Type B pancreatic cell (in vitro differentiated cells): ENCODE measurements at regions not wholly inside any gene's neighbourhood (a gene's known extent, or its start where the extent isn't known, plus 50 kb on each side); places are given as distances from the start of the nearest gene placed in this dataset.

Experiments used
- DNase-seq: peaks from one replicate; pipeline ENCODE4 v3.0.0; 2021; ENCODE audit warnings: mixed read lengths; ENCODE audit not compliant: unreplicated experiment; ENCODE audit errors: extremely low spot score
- H3K27ac Mint-ChIP-seq: 2 replicates; pipeline ENCODE4 v1.8.0; 2021; ENCODE audit warnings: mild to moderate bottlenecking, mixed read lengths
- H3K27me3 Mint-ChIP-seq: 2 replicates; pipeline ENCODE4 v1.8.0; 2021; ENCODE audit warnings: mixed read lengths
- H3K36me3 Mint-ChIP-seq: 2 replicates; pipeline ENCODE4 v1.8.0; 2021; ENCODE audit warnings: mixed read lengths
- H3K4me1 Mint-ChIP-seq: one replicate; pipeline ENCODE4 v1.8.0; 2021; ENCODE audit warnings: mixed read lengths; ENCODE audit not compliant: unreplicated experiment
- H3K4me3 Mint-ChIP-seq: 2 replicates; pipeline ENCODE4 v1.8.0; 2021; ENCODE audit warnings: mild to moderate bottlenecking, mixed read lengths
- H3K9me3 Mint-ChIP-seq: 2 replicates; pipeline ENCODE4 v1.8.0; 2021; ENCODE audit warnings: mixed read lengths
- TF ChIP-seq, protein P1 (sequence below): fragments of 200-600 bp; sonication (generic); conservative IDR thresholded peaks from 2 replicates; pipeline ENCODE4 v1.5.0; 2021; ENCODE audit warnings: antibody characterized with exemption, mild to moderate bottlenecking

DNA sequence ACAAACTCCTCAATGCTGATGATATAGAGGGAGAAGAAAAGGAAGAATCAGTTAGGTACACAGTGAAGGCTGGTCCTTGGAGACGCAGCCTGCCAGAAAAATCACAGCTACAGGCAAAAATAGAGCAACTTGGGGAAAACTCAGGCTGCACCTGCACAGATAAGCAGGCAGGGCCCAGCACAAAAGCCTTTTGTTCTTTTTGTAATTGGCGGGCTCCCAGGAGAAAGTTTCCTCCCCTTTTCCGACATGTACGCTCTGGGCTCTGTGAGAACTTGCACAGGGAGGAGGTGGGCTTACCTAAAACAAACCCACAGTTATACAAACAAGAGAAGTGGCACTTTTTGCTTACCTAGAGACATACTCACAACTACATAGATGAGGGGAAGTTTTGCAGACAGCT is 813.4 kb upstream of the EPHA6 start:
- Mint-ChIP-seq H3K4me1 (no peaks in the 10 kb centered on the region), H3K27me3 (no peaks in the 10 kb centered on the region), H3K4me3 (no peak overlapping the region), H3K36me3 (no peaks in the 10 kb centered on the region), H3K9me3 (no peaks in the 10 kb centered on the region), H3K27ac (no peak overlapping the region)
- no peak for DNase-seq
- TF ChIP-seq, protein P1, sequence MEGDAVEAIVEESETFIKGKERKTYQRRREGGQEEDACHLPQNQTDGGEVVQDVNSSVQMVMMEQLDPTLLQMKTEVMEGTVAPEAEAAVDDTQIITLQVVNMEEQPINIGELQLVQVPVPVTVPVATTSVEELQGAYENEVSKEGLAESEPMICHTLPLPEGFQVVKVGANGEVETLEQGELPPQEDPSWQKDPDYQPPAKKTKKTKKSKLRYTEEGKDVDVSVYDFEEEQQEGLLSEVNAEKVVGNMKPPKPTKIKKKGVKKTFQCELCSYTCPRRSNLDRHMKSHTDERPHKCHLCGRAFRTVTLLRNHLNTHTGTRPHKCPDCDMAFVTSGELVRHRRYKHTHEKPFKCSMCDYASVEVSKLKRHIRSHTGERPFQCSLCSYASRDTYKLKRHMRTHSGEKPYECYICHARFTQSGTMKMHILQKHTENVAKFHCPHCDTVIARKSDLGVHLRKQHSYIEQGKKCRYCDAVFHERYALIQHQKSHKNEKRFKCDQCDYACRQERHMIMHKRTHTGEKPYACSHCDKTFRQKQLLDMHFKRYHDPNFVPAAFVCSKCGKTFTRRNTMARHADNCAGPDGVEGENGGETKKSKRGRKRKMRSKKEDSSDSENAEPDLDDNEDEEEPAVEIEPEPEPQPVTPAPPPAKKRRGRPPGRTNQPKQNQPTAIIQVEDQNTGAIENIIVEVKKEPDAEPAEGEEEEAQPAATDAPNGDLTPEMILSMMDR: no peak

GRCh38 chr3:96007650-96008195 is 806.7 kb upstream of the EPHA6 start:
- Mint-ChIP-seq H3K36me3 (no peaks in the 10 kb centered on the region), H3K9me3 (no peaks in the 10 kb centered on the region), H3K4me1 (no peaks in the 10 kb centered on the region), H3K27me3 (no peaks in the 10 kb centered on the region), H3K4me3 (no peak overlapping the region), H3K27ac (no peak overlapping the region)
- TF ChIP-seq, protein P1: no peak
- DNase-seq: no peak

- no peak for DNase-seq
- TF ChIP-seq, protein P1: no peak
- H3K9me3 Mint-ChIP-seq: no peaks in the 10 kb centered on the region
- H3K4me1 Mint-ChIP-seq: no peaks in the 10 kb centered on the region
- no peaks in the 10 kb centered on the region for H3K27me3 Mint-ChIP-seq
- H3K36me3 Mint-ChIP-seq: no peaks in the 10 kb centered on the region
- H3K27ac Mint-ChIP-seq: no peak overlapping the region
- no peak overlapping the region for H3K4me3 Mint-ChIP-seq
Measured at GRCh38 chr3:96012939-96013338, 801.5 kb upstream of the EPHA6 start.

- H3K9me3 Mint-ChIP-seq: no peaks in the 10 kb centered on the region
- no peaks in the 10 kb centered on the region for H3K36me3 Mint-ChIP-seq
- H3K4me3 Mint-ChIP-seq: no peak overlapping the region
- DNase-seq: no peak
- no peaks in the 10 kb centered on the region for H3K27me3 Mint-ChIP-seq
- TF ChIP-seq, protein P1: no peak
- no peak overlapping the region for H3K27ac Mint-ChIP-seq
- H3K4me1 Mint-ChIP-seq: no peaks in the 10 kb centered on the region
Measured at GRCh38 chr3:96017556-96017955, 796.8 kb upstream of the EPHA6 start.

GRCh38 chr3:96022676-96023075 is 791.7 kb upstream of the EPHA6 start:
- H3K9me3 Mint-ChIP-seq: no peaks in the 10 kb centered on the region
- H3K27ac Mint-ChIP-seq: no peak overlapping the region
- no peaks in the 10 kb centered on the region for H3K36me3 Mint-ChIP-seq
- H3K4me3 Mint-ChIP-seq: no peak overlapping the region
- no peak for DNase-seq
- H3K4me1 Mint-ChIP-seq: no peaks in the 10 kb centered on the region
- no peaks in the 10 kb centered on the region for H3K27me3 Mint-ChIP-seq
- TF ChIP-seq, protein P1: peak; percentile 56

DNA sequence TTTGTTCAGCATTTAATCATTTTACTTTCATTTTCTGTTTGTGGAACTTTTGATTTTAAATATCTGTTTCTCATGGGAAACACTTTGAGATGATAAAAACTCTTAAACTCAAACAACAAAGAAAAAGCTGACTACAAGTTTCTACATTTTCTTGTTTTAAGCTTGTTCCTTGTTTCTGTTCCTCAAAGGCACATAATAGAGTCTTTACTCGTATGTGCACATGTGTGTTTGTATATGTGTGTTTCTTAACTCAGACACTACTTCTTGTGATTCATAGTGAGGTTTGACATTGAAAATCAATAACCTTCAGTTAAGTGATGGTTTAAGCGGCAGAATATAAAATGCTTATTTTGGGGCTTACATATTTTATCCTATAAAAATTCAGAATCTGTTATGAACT is 786.7 kb upstream of the EPHA6 start:
- TF ChIP-seq, protein P1: no peak
- no peaks in the 10 kb centered on the region for H3K36me3 Mint-ChIP-seq
- no peaks in the 10 kb centered on the region for H3K27me3 Mint-ChIP-seq
- DNase-seq: no peak
- H3K9me3 Mint-ChIP-seq: no peaks in the 10 kb centered on the region
- H3K27ac Mint-ChIP-seq: no peak overlapping the region
- H3K4me1 Mint-ChIP-seq: no peaks in the 10 kb centered on the region
- H3K4me3 Mint-ChIP-seq: no peak overlapping the region
